ENCODE measurements at regions not wholly inside any gene's neighbourhood (a gene's known extent, or its start where the extent isn't known, plus 50 kb on each side); places are given as distances from the start of the nearest gene placed in this dataset.

DNA sequence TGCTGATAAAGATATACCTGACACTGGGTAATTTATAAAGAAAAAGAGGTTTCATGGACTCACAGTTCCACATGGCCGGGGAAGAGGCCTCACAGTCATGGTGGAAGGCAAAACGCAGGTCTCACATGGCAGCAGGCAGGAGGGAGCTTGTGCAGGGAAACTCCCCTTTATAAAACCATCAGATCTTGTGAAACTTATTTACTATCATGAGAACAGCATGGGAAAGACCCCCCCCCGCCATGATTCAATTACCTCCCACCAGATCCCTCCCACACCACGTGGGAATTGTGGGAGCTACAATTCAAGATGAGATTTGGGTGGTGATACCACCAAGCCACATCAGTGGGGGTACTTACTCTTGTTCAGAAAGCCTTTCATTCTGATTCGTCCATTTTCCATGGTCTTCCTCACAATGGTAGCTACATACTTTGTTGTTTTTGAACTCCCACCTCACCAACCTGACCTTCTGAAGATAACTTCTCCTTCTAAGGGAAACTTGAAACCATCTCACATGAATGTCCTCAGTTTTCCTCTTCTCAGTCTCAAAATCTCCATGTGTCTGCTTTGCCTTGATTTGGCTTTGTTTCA lies 275.6 kb upstream of the PROK2 start:
- no peak for FAIRE-seq
- no TSS peak for BruUV-seq (replicated peaks)

GRCh38 chr3:72058493-72059081 lies 273.6 kb upstream of the PROK2 start:
- Histone ChIP-seq H4K20me1 (replicated peaks; ENCODE audit: control insufficient read depth, extremely low read depth, insufficient read depth, low read length) (no peaks in the 10 kb centered on the region), H3K4me1 (ENCODE audit: control insufficient read depth, extremely low read depth, insufficient read depth, low read length) (no peaks in the 10 kb centered on the region), H2AFZ (ENCODE audit: low read depth, low read length) (no peak overlapping the region), H3K9ac (replicated peaks; ENCODE audit: extremely low read depth, insufficient read depth, low read length) (no peak overlapping the region), H3K4me3 (replicated peaks in 1 of 3; ENCODE audit: insufficient read depth in 1 of 3, low read depth in 1 of 3, low read length in 3 of 3) (no peak overlapping the region), H3K4me2 (ENCODE audit: insufficient read depth, low read length) (no peak overlapping the region), H3K27me3 (ENCODE audit: control insufficient read depth in 2 of 2, insufficient read depth in 2 of 2, low read length in 2 of 2) (no peaks in the 10 kb centered on the region), H3K79me2 (ENCODE audit: control insufficient read depth, insufficient read depth, low read length) (no peaks in the 10 kb centered on the region), H3K36me3 (ENCODE audit: control insufficient read depth in 2 of 2, extremely low read depth in 1 of 2, insufficient read depth in 2 of 2, low read length in 2 of 2) (no peaks in the 10 kb centered on the region), H3K9me1 (replicated peaks; ENCODE audit: control insufficient read depth, extremely low read depth, insufficient read depth, low read length) (no peaks in the 10 kb centered on the region), H3K27ac (ENCODE audit: insufficient read depth, low read depth, low read length) (no peak overlapping the region), H3K9me3 (replicated peaks; ENCODE audit: control insufficient read depth, insufficient read depth, low read length) (no peaks in the 10 kb centered on the region)
- no TSS peak for BruUV-seq (replicated peaks)
- DNase-seq (ENCODE audit: low read depth, low spot score) (no peak), FAIRE-seq (no peak)
- intact Hi-C loops (cut with micrococcal nuclease) (no loop called here), dilution Hi-C loops (cut with MboI; ENCODE audit: extremely low pct_ligation_motif_present, low sequenced_read_pairs) (no loop called here)
- CTCF ChIA-PET: no interaction called here
- POLR2A ChIA-PET: no interaction called here
- TF ChIP-seq, protein P1, sequence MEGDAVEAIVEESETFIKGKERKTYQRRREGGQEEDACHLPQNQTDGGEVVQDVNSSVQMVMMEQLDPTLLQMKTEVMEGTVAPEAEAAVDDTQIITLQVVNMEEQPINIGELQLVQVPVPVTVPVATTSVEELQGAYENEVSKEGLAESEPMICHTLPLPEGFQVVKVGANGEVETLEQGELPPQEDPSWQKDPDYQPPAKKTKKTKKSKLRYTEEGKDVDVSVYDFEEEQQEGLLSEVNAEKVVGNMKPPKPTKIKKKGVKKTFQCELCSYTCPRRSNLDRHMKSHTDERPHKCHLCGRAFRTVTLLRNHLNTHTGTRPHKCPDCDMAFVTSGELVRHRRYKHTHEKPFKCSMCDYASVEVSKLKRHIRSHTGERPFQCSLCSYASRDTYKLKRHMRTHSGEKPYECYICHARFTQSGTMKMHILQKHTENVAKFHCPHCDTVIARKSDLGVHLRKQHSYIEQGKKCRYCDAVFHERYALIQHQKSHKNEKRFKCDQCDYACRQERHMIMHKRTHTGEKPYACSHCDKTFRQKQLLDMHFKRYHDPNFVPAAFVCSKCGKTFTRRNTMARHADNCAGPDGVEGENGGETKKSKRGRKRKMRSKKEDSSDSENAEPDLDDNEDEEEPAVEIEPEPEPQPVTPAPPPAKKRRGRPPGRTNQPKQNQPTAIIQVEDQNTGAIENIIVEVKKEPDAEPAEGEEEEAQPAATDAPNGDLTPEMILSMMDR (IDR thresholded peaks at IDR 0.05; ENCODE audit: extremely low read depth in 1 of 2, insufficient read depth in 1 of 2, low read depth in 1 of 2, low read length in 2 of 2): no peak
- TF ChIP-seq POLR2AphosphoS5 (IDR thresholded peaks at IDR 0.05; ENCODE audit: insufficient read depth, low read depth, low read length): no peak
- no peak for TF ChIP-seq GATA2 (IDR thresholded peaks at IDR 0.05; ENCODE audit: insufficient read depth, insufficient read length, low read depth, low read length)
- no peak for TF ChIP-seq JUN (IDR thresholded peaks at IDR 0.05; ENCODE audit: borderline replicate concordance, insufficient read depth, insufficient read length, low read depth)

More for the DNA sequence above, 275.6 kb upstream of the PROK2 start:
- H3K27ac ChIP-seq (ENCODE audit: insufficient read depth, low read depth, low read length): no peak overlapping the region
- dilution Hi-C loops (cut with MboI; ENCODE audit: extremely low pct_ligation_motif_present, low sequenced_read_pairs) (no loop called here), intact Hi-C loops (cut with micrococcal nuclease) (no loop called here)
- no peak overlapping the region for H3K4me3 ChIP-seq (replicated peaks in 1 of 3; ENCODE audit: insufficient read depth in 1 of 3, low read depth in 1 of 3, low read length in 3 of 3)
- H3K36me3 ChIP-seq (ENCODE audit: control insufficient read depth in 2 of 2, extremely low read depth in 1 of 2, insufficient read depth in 2 of 2, low read length in 2 of 2): no peaks in the 10 kb centered on the region
- H3K27me3 ChIP-seq (ENCODE audit: control insufficient read depth in 2 of 2, insufficient read depth in 2 of 2, low read length in 2 of 2): no peaks in the 10 kb centered on the region
- CTCF ChIA-PET: no interaction called here
- H3K9ac ChIP-seq (replicated peaks; ENCODE audit: extremely low read depth, insufficient read depth, low read length): no peak overlapping the region
- no peaks in the 10 kb centered on the region for H3K79me2 ChIP-seq (ENCODE audit: control insufficient read depth, insufficient read depth, low read length)
- no peak overlapping the region for H2AFZ ChIP-seq (ENCODE audit: low read depth, low read length)
- TF ChIP-seq FOS (IDR thresholded peaks at IDR 0.05; ENCODE audit: borderline replicate concordance, insufficient read depth, low read length): no peak
- TF ChIP-seq, protein P1 (IDR thresholded peaks at IDR 0.05; ENCODE audit: extremely low read depth in 1 of 2, insufficient read depth in 1 of 2, low read depth in 1 of 2, low read length in 2 of 2): no peak
- TF ChIP-seq EZH2 (IDR thresholded peaks at IDR 0.05; ENCODE audit: borderline replicate concordance, low read depth, low read length, severe bottlenecking): no peak
- TF ChIP-seq POLR2A (IDR thresholded peaks at IDR 0.05; ENCODE audit: low read depth, low read length): no peak
- H3K4me1 ChIP-seq (ENCODE audit: control insufficient read depth, extremely low read depth, insufficient read depth, low read length): no peaks in the 10 kb centered on the region
- POLR2A ChIA-PET: no interaction called here
- H3K4me2 ChIP-seq (ENCODE audit: insufficient read depth, low read length): no peak overlapping the region
- no peaks in the 10 kb centered on the region for H3K9me3 ChIP-seq (replicated peaks; ENCODE audit: control insufficient read depth, insufficient read depth, low read length)
- H4K20me1 ChIP-seq (replicated peaks; ENCODE audit: control insufficient read depth, extremely low read depth, insufficient read depth, low read length): no peaks in the 10 kb centered on the region
- H3K9me1 ChIP-seq (replicated peaks; ENCODE audit: control insufficient read depth, extremely low read depth, insufficient read depth, low read length): no peaks in the 10 kb centered on the region
- DNase-seq (ENCODE audit: low read depth, low spot score): no peak

All from endothelial cell of umbilical vein (primary cell).